Esophagus muscularis mucosa (tissue), 4 donors: ENCODE measurements at regions not wholly inside any gene's neighbourhood (a gene's known extent, or its start where the extent isn't known, plus 50 kb on each side); places are given as distances from the start of the nearest gene placed in this dataset.

ENCODE experiments used
- DNase-seq: peaks from one replicate; pipeline ENCODE4 v3.0.0-alpha.2; 2017; ENCODE audit errors: extremely low spot score
- H3K27ac ChIP-seq, 4 donors: fragments of 200-600 bp; sonication (generic); replicated peaks in 1 of 4; 1 replicate in 3 of 4; 2 replicates in 1 of 4; pipeline ENCODE4 v1.5.1; 2016 to 2019; ENCODE audit warnings: mild to moderate bottlenecking in 1 of 4
- H3K27me3 ChIP-seq, 4 donors: fragments of 200-600 bp; sonication (generic); one replicate each; pipeline versions ENCODE4 v1.5.1 to v1.6.0; 2016 to 2019
- H3K36me3 ChIP-seq, 4 donors: fragments of 200-600 bp; sonication (generic); one replicate each; pipeline ENCODE4 v1.5.1; 2016 to 2019
- H3K4me1 ChIP-seq, 4 donors: fragments of 200-600 bp; sonication (generic); one replicate each; pipeline ENCODE4 v1.5.1; 2016 to 2019
- H3K4me3 ChIP-seq, 4 donors: fragments of 200-600 bp; sonication (generic); 1 replicate in 2 of 4; 2 replicates in 2 of 4; pipeline ENCODE4 v1.5.1; 2016 to 2019; ENCODE audit warnings: mild to moderate bottlenecking in 4 of 4, moderate library complexity in 1 of 4
- H3K9me3 ChIP-seq, 4 donors: fragments of 200-600 bp; sonication (generic); 1 replicate in 3 of 4; 2 replicates in 1 of 4; pipeline ENCODE4 v1.5.1; 2016 to 2019
- EP300 ChIP-seq: sonication (generic); formaldehyde crosslinking; IDR thresholded peaks from one replicate; pipeline ENCODE4 v1.6.1; 2017; ENCODE audit warnings: antibody characterized with exemption
- POLR2A ChIP-seq: fragments of 450-650 bp; IDR thresholded peaks from one replicate; pipeline ENCODE4 v1.6.1; 2017; ENCODE audit warnings: antibody characterized with exemption, moderate library complexity, mild to moderate bottlenecking, low read depth
- POLR2AphosphoS5 ChIP-seq, 2 donors: sonication (generic); formaldehyde crosslinking; IDR thresholded peaks; one replicate each; pipeline ENCODE4 v1.6.1; 2017; ENCODE audit warnings: antibody characterized with exemption in 2 of 2
- WGBS: methylation state at CpG from one replicate; pipeline ENCODE4 v1.1.5; 2018; 5-methylcytosine and 5-hydroxymethylcytosine counted together
- intact Hi-C: fragments of 100-400 bp; cut with DNase I; formaldehyde crosslinking; loops from one replicate; pipeline ENCODE4 v1.15.1; 2023
- TF ChIP-seq, protein P1 (sequence below), 3 experiments: fragments of 200-600 bp in 2 of 3; fragments of 450-650 bp in 1 of 3; sonication (generic) in 2 of 3; IDR thresholded peaks; one replicate each; pipeline ENCODE4 v1.5.1; 2017 to 2019; ENCODE audit warnings: antibody characterized with exemption in 3 of 3, mild to moderate bottlenecking in 2 of 3, moderate library complexity in 1 of 3

DNA sequence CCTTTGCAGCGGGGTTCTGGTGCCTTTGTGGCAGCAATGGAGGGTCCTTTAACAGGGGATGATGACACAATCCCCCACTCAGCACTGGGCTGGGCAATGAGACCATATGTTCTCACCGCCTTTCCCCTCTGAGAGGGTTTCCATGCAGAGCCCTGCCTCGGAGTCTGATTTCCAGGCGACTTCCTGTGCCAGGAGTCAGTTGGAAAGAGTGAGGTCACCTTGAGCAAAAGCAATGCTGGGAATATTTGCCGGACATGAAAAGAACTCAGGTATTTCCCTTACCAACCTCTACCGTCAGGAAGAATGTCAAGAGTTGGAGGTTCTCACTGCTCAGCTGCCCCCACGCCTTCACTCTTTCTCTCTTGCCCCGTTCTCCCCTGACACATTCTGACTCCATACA, 284.2 kb upstream of the IRX1 start:
- Histone ChIP-seq H3K9me3 (peaks cover 0 to 20% (median 5%) of the 10 kb centered on the region in 4 donors), H3K36me3 (no peaks in the 10 kb centered on the region), H3K27me3 (peaks cover 0 to 5% (median 0%) of the 10 kb centered on the region in 4 donors), H3K4me3 (no peak overlapping the region), H3K4me1 (no peaks in the 10 kb centered on the region), H3K27ac (no peak overlapping the region)
- intact Hi-C loops: no loop called here
- TF ChIP-seq, protein P1, sequence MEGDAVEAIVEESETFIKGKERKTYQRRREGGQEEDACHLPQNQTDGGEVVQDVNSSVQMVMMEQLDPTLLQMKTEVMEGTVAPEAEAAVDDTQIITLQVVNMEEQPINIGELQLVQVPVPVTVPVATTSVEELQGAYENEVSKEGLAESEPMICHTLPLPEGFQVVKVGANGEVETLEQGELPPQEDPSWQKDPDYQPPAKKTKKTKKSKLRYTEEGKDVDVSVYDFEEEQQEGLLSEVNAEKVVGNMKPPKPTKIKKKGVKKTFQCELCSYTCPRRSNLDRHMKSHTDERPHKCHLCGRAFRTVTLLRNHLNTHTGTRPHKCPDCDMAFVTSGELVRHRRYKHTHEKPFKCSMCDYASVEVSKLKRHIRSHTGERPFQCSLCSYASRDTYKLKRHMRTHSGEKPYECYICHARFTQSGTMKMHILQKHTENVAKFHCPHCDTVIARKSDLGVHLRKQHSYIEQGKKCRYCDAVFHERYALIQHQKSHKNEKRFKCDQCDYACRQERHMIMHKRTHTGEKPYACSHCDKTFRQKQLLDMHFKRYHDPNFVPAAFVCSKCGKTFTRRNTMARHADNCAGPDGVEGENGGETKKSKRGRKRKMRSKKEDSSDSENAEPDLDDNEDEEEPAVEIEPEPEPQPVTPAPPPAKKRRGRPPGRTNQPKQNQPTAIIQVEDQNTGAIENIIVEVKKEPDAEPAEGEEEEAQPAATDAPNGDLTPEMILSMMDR (IDR thresholded peaks at IDR 0.05): no peak
- TF ChIP-seq EP300 (no peak), POLR2A (no peak), POLR2AphosphoS5 (IDR thresholded peaks at IDR 0.05) (no peak)
- 81% methylated on average over 8 of the region's 8 CpGs for WGBS
- DNase-seq: no peak

DNA sequence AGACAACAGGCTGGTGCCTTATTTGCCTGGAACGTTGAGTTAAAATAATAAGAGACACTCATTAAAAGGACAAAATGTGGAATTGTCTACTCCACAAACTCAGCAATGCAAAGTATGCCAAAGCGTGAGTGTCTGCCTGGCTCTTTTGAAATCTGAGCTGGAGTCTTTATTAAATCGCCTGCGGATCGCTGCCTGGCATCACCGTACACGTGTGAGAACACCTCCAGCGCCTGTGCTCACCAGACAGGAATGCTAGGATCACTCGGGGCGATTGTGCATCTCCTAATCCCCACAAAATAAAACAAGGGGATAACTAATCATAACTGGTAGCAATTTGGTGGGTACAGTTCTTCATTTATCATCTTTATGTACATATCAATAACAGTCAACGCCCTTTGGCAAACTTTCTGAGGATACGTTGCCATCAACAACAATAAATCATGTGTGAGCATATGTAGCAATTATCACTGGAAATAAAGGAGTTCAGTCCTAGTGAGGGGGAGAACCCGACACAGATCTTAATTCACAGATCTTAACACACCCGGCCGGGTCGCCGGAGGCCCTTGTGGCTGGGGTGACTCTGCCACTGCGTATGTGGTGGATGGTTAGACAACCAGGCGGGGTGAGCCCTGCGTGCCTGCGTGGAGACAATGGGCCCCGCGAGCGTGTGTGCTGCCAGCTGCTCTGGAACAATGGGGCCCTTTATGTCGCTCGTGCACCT, 284.9 kb upstream of the IRX1 start:
- TF ChIP-seq, protein P1 (IDR thresholded peaks at IDR 0.05): no peak
- TF ChIP-seq EP300 (no peak), POLR2A (no peak), POLR2AphosphoS5 (IDR thresholded peaks at IDR 0.05) (no peak)
- H3K27ac ChIP-seq: no peak overlapping the region
- WGBS: 82% methylated on average over 26 of the region's 26 CpGs
- no peak for DNase-seq
- peaks cover 0 to 5% (median 0%) of the 10 kb centered on the region in 4 donors for H3K27me3 ChIP-seq
- no peaks in the 10 kb centered on the region for H3K36me3 ChIP-seq
- intact Hi-C loops: no loop called here
- H3K4me1 ChIP-seq: no peaks in the 10 kb centered on the region
- peaks cover 0 to 20% (median 5%) of the 10 kb centered on the region in 4 donors for H3K9me3 ChIP-seq
- H3K4me3 ChIP-seq: no peak overlapping the region

DNA sequence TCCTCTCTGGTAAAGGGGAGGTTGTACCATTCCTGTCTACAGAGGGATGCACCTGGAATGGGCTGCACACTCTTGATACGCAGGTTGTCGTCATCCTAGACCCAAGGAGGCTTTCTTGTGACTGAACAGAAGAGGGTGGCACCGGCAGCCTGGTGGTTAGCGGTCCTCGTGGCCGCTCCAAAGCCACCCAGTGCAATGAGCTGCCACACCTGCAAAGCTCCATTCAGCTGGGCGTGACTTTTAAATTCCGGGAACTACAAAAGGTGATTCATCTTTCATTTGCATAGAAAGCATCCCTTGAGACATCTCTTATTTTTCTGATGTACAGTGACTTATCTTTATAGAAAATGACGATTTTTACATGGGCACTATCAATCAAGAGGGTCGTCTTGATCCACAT, 286.1 kb upstream of the IRX1 start:
- Histone ChIP-seq H3K36me3 (no peaks in the 10 kb centered on the region), H3K27ac (no peak overlapping the region), H3K4me1 (no peaks in the 10 kb centered on the region), H3K4me3 (no peak overlapping the region), H3K9me3 (peaks cover 0 to 20% (median 5%) of the 10 kb centered on the region in 4 donors), H3K27me3 (peaks cover 0 to 5% (median 0%) of the 10 kb centered on the region in 4 donors)
- TF ChIP-seq, protein P1 (IDR thresholded peaks at IDR 0.05): no peak
- TF ChIP-seq POLR2AphosphoS5 (IDR thresholded peaks at IDR 0.05): no peak
- no peak for TF ChIP-seq POLR2A
- TF ChIP-seq EP300: no peak
- no peak for DNase-seq
- 92% methylated on average over 8 of the region's 10 CpGs for WGBS
- intact Hi-C loops: no loop called here

DNA sequence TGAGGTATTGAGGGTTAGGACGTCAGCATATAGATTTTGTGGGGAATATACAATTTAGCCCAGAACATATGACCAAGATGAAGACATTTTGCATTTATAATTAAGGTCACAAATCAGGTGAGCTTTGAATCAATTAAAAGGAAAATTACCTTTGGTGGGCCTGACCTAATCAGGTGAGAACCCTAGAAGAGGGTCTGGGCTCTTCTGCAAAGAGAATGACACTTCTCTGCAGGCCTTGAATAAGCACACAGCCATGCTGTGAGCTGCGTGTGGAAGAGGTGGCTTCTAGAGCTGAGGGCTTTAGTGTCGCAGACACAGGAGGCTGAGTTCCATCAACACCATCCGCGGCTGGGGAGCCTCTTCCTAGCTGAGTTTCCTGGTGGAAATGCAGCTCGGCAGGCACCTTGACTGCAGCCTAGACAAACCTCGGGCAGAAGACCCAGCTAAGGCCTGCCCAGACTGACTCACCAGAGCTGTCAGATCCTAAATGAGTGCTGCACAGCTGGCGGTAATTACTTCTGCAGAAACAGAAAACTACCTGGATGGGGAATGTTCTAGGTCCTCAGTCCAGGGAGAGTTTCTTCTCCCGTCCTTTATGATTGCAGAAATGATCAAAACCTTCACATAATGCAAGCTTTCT, 287.5 kb upstream of the IRX1 start:
- peaks cover 0 to 8% (median 0%) of the 10 kb centered on the region in 4 donors for H3K27me3 ChIP-seq
- TF ChIP-seq POLR2AphosphoS5 (IDR thresholded peaks at IDR 0.05) (no peak), EP300 (no peak), POLR2A (no peak)
- TF ChIP-seq, protein P1 (IDR thresholded peaks at IDR 0.05): no peak
- no peak overlapping the region for H3K27ac ChIP-seq
- H3K4me1 ChIP-seq: peaks cover 0 to 6% (median 0%) of the 10 kb centered on the region in 4 donors
- no peaks in the 10 kb centered on the region for H3K36me3 ChIP-seq
- peaks cover 0 to 20% (median 5%) of the 10 kb centered on the region in 4 donors for H3K9me3 ChIP-seq
- 71% methylated on average over 9 of the region's 9 CpGs for WGBS
- intact Hi-C loops: no loop called here
- no peak for DNase-seq
- H3K4me3 ChIP-seq: no peak overlapping the region
